Thyroid gland (tissue), 4 donors: ENCODE measurements at regions not wholly inside any gene's neighbourhood (a gene's known extent, or its start where the extent isn't known, plus 50 kb on each side); places are given as distances from the start of the nearest gene placed in this dataset.

ENCODE experiments used
- CTCF ChIP-seq, 6 experiments: fragments of 200-600 bp in 3 of 6; fragments of 450-650 bp in 3 of 6; sonication (generic) in 3 of 6; IDR thresholded peaks; one replicate each; pipeline ENCODE4 v1.5.1; 2016 to 2019; ENCODE audit warnings: antibody characterized with exemption in 6 of 6, mild to moderate bottlenecking in 2 of 6, inconsistent platforms in 1 of 6, moderate library complexity in 1 of 6
- POLR2A ChIP-seq, 2 donors: fragments of 450-650 bp; IDR thresholded peaks; one replicate each; pipeline ENCODE4 v1.6.1; 2017; ENCODE audit warnings: antibody characterized with exemption in 2 of 2, mild to moderate bottlenecking in 2 of 2, moderate library complexity in 1 of 2

- no peak for TF ChIP-seq CTCF (IDR thresholded peaks at IDR 0.05)
- no peak for TF ChIP-seq POLR2A (IDR thresholded peaks at IDR 0.05)
These were observed 86.3 kb upstream of the FERMT1 start for GRCh38 chr20:6209093-6209492.
